ENCODE measurements at regions not wholly inside any gene's neighbourhood (a gene's known extent, or its start where the extent isn't known, plus 50 kb on each side); places are given as distances from the start of the nearest gene placed in this dataset.

DNA sequence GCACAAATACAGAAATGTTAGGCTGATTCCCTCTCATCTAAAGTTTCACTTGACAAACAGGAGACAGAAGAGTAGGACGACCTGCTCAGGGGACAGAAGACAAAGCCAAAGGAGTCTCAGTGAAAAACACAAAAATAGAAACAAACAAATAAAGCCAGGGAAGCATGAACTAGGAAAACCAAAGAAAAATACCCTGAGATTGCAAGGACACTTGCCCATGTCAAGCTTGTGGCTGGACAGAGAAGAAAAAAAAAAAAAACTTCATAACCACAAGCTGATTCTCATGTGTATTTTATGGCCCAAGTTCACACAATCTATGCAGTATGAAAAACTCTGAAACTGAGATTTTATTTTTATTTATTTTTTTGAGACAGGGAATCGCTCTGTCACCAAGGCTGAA is 85.6 kb upstream of the BEND6 start:
- no peaks in the 10 kb centered on the region for H3K36me3 ChIP-seq
- no peak overlapping the region for H3K4me3 ChIP-seq (ENCODE audit: low read depth in 1 of 2, low read length in 1 of 2)
- H3K27ac ChIP-seq: no peak overlapping the region
- no peaks in the 10 kb centered on the region for H3K27me3 ChIP-seq
- no peaks in the 10 kb centered on the region for H3K4me1 ChIP-seq (ENCODE audit: control insufficient read depth in 1 of 2, insufficient read depth in 1 of 2, low read depth in 1 of 2, low read length in 1 of 2)
- TF ChIP-seq, protein P1, sequence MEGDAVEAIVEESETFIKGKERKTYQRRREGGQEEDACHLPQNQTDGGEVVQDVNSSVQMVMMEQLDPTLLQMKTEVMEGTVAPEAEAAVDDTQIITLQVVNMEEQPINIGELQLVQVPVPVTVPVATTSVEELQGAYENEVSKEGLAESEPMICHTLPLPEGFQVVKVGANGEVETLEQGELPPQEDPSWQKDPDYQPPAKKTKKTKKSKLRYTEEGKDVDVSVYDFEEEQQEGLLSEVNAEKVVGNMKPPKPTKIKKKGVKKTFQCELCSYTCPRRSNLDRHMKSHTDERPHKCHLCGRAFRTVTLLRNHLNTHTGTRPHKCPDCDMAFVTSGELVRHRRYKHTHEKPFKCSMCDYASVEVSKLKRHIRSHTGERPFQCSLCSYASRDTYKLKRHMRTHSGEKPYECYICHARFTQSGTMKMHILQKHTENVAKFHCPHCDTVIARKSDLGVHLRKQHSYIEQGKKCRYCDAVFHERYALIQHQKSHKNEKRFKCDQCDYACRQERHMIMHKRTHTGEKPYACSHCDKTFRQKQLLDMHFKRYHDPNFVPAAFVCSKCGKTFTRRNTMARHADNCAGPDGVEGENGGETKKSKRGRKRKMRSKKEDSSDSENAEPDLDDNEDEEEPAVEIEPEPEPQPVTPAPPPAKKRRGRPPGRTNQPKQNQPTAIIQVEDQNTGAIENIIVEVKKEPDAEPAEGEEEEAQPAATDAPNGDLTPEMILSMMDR (IDR thresholded peaks at IDR 0.05): no peak
- H3K9me3 ChIP-seq: no peaks in the 10 kb centered on the region

DNA sequence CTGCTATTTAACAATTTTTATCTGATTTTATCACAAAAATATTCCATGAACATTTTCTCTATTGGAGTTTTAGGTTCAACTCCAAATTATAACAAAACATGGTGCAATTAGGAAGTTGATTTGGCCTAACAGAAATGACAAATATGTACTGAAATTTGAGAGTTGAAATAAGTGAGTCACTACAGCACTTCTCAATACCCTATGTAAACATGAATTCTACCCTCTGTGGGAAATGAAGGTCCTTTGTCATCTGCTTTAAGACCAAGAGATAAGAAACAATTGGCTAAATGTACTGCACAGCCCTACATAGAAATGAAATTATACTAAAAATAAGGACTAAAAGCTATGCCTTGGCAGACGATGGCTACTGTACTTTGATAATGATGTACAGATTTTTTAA is 86.2 kb upstream of the BEND6 start:
- H3K9me3 ChIP-seq: no peaks in the 10 kb centered on the region
- TF ChIP-seq, protein P1 (IDR thresholded peaks at IDR 0.05): no peak
- H3K27ac ChIP-seq: no peak overlapping the region
- H3K36me3 ChIP-seq: no peaks in the 10 kb centered on the region
- no peak overlapping the region for H3K4me3 ChIP-seq (ENCODE audit: low read depth in 1 of 2, low read length in 1 of 2)
- no peaks in the 10 kb centered on the region for H3K4me1 ChIP-seq (ENCODE audit: control insufficient read depth in 1 of 2, insufficient read depth in 1 of 2, low read depth in 1 of 2, low read length in 1 of 2)
- H3K27me3 ChIP-seq: no peaks in the 10 kb centered on the region

- Histone ChIP-seq H3K4me1 (ENCODE audit: control insufficient read depth in 1 of 2, insufficient read depth in 1 of 2, low read depth in 1 of 2, low read length in 1 of 2) (no peaks in the 10 kb centered on the region), H3K4me3 (ENCODE audit: low read depth in 1 of 2, low read length in 1 of 2) (no peak overlapping the region), H3K27ac (no peak overlapping the region), H3K9me3 (no peaks in the 10 kb centered on the region), H3K36me3 (no peaks in the 10 kb centered on the region), H3K27me3 (no peaks in the 10 kb centered on the region)
- TF ChIP-seq, protein P1 (IDR thresholded peaks at IDR 0.05): no peak
Observed at GRCh38 chr6:56866917-56867522, 87.9 kb upstream of the BEND6 start.

DNA sequence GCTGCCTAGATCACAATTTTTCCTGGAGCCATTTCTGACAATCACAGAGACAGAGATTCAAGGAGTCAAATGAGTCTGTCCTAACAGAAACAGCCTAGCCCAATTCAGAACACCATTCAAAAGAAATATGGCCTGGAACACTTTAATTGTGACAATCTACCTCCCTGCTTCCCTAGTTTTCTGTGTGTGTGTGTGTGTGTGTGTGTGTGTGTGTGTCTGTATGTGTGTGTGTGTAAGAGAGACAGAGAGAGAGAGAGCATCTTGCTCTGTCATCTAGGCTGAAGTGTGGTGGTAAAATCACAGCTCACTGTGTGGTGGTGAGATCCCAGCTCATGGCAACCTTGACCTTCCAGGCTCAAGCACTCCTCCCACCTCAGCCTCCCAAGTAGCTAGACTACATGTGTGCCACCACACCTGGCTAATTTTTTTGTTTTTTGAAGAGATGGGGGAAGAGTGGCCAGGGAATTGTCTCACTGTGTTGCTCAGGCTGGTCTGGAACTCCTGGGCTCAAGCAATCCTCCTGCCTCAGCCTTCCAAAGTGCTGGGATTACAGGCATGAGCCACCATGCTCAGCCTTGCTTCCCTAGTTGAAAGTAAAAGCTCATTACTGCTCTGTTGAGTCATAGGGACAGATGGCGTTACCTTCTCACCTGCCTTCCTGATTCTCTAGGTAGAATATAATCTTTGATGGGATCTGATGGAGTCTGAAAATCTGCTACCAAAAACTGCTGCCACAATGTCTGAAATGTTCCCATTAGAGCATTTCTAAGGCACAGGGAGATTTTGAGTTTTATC is 89.6 kb upstream of the BEND6 start:
- no peaks in the 10 kb centered on the region for H3K4me1 ChIP-seq (ENCODE audit: control insufficient read depth in 1 of 2, insufficient read depth in 1 of 2, low read depth in 1 of 2, low read length in 1 of 2)
- TF ChIP-seq, protein P1 (IDR thresholded peaks at IDR 0.05): no peak
- H3K27me3 ChIP-seq: no peaks in the 10 kb centered on the region
- H3K27ac ChIP-seq: no peak overlapping the region
- H3K36me3 ChIP-seq: no peaks in the 10 kb centered on the region
- no peaks in the 10 kb centered on the region for H3K9me3 ChIP-seq
- no peak overlapping the region for H3K4me3 ChIP-seq (ENCODE audit: low read depth in 1 of 2, low read length in 1 of 2)

DNA sequence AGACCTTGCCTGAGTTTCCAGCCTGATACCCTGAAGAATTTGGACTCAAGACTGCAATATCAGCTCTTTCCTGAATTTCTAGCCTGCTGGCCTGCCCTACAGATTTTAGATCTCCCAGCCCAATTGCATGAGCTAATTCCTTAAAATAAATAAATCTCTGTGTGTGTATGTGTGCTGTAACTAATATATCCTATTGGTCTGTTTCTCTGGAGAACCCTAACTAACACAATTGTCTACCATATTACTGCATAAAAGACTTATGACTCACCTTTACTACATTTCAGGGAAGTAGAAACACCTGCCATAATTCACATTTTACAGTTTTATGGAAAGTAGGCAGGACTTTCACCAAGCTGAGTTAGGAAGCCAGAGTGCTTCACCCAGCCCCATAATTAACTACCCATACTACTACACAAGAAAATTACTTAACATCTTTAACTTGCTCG is 90.7 kb upstream of the BEND6 start:
- H3K4me1 ChIP-seq (ENCODE audit: control insufficient read depth in 1 of 2, insufficient read depth in 1 of 2, low read depth in 1 of 2, low read length in 1 of 2): no peaks in the 10 kb centered on the region
- no peak overlapping the region for H3K4me3 ChIP-seq (ENCODE audit: low read depth in 1 of 2, low read length in 1 of 2)

More for the DNA sequence above, 90.7 kb upstream of the BEND6 start:
- Histone ChIP-seq H3K27me3 (no peaks in the 10 kb centered on the region), H3K27ac (no peak overlapping the region), H3K9me3 (no peaks in the 10 kb centered on the region), H3K36me3 (no peaks in the 10 kb centered on the region)
- TF ChIP-seq, protein P1 (IDR thresholded peaks at IDR 0.05): no peak
